OCI-LY7 (cell line): ENCODE measurements at regions not wholly inside any gene's neighbourhood (a gene's known extent, or its start where the extent isn't known, plus 50 kb on each side); places are given as distances from the start of the nearest gene placed in this dataset.

Source experiments
- EZH2phosphoT487 ChIP-seq: fragments of 200-600 bp; sonication (generic); IDR thresholded peaks from 2 replicates; pipeline ENCODE4 v1.6.1; 2018; ENCODE audit warnings: low read depth, borderline replicate concordance, mild to moderate bottlenecking, mixed run types, antibody characterized with exemption, low read length, moderate library complexity, mixed read lengths
- TF ChIP-seq, protein P1 (sequence below): fragments of 200-600 bp; sonication (generic); conservative IDR thresholded peaks from 2 replicates; pipeline ENCODE4 v1.5.1; 2014; ENCODE audit warnings: mild to moderate bottlenecking, antibody characterized with exemption, low read length, moderate library complexity, mixed read lengths

DNA sequence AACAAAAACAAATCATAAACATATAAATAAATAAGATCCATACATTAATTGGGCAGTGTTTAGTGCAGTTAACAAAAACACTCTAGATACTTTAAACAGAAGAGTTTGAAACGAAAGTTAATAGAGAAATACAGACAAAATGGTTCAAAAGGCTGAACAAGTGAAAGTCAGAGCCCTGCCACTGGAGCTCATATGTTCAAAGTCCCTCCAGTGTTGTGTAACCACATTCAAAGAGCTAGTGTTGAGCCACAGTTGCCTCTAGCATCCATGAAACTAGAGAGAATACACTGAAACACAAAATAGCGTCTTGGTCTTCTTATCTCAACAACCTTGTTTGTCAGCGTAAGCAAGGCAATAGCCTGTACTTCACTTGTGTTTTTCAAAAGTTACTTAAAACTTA lies 1309.8 kb upstream of the NRXN1 start:
- TF ChIP-seq, protein P1, sequence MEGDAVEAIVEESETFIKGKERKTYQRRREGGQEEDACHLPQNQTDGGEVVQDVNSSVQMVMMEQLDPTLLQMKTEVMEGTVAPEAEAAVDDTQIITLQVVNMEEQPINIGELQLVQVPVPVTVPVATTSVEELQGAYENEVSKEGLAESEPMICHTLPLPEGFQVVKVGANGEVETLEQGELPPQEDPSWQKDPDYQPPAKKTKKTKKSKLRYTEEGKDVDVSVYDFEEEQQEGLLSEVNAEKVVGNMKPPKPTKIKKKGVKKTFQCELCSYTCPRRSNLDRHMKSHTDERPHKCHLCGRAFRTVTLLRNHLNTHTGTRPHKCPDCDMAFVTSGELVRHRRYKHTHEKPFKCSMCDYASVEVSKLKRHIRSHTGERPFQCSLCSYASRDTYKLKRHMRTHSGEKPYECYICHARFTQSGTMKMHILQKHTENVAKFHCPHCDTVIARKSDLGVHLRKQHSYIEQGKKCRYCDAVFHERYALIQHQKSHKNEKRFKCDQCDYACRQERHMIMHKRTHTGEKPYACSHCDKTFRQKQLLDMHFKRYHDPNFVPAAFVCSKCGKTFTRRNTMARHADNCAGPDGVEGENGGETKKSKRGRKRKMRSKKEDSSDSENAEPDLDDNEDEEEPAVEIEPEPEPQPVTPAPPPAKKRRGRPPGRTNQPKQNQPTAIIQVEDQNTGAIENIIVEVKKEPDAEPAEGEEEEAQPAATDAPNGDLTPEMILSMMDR: no peak
- TF ChIP-seq EZH2phosphoT487: no peak
